Mesendoderm (in vitro differentiated cells): ENCODE measurements at regions not wholly inside any gene's neighbourhood (a gene's known extent, or its start where the extent isn't known, plus 50 kb on each side); places are given as distances from the start of the nearest gene placed in this dataset.
"Not testable (repeated sequence)": the region's sequence is repeated elsewhere in the genome, so short reads cannot be mapped to it uniquely, and the experiment has no call there.

Source experiments
- DNase-seq: peaks from one replicate; pipeline ENCODE4 v3.0.0; 2013
- H2AK5ac ChIP-seq: 2 replicates; pipeline ENCODE4 v1.6.1; 2013; ENCODE audit warnings: low read length, inconsistent platforms
- H2BK120ac ChIP-seq: 2 replicates; pipeline ENCODE4 v1.6.1; 2013; ENCODE audit warnings: low read depth, mild to moderate bottlenecking, low read length, moderate library complexity, mixed read lengths
- H2BK15ac ChIP-seq: replicated peaks from 2 replicates; pipeline ENCODE4 v1.6.1; 2013; ENCODE audit warnings: low read depth, mild to moderate bottlenecking, moderate library complexity
- H2BK5ac ChIP-seq: 2 replicates; pipeline ENCODE4 v1.6.1; 2013; ENCODE audit warnings: low read length, inconsistent platforms
- H3K18ac ChIP-seq: 2 replicates; pipeline ENCODE4 v1.6.1; 2013; ENCODE audit warnings: mild to moderate bottlenecking, low read length, mixed read lengths
- H3K23ac ChIP-seq: one replicate; pipeline ENCODE4 v1.6.1; 2013; ENCODE audit warnings: low read length
- H3K27ac ChIP-seq: 2 replicates; pipeline ENCODE4 v1.5.1; 2013; ENCODE audit warnings: low read depth, mild to moderate bottlenecking, inconsistent platforms, low read length, moderate library complexity
- H3K27me3 ChIP-seq: 2 replicates; pipeline ENCODE4 v1.6.1; 2013; ENCODE audit warnings: low read length, control low read depth, mild to moderate bottlenecking, inconsistent platforms; ENCODE audit not compliant: insufficient read depth, poor library complexity
- H3K36me3 ChIP-seq: 2 replicates; pipeline ENCODE4 v1.6.1; 2013; ENCODE audit warnings: low read length, inconsistent platforms; ENCODE audit not compliant: control insufficient read depth, insufficient read depth
- H3K4ac ChIP-seq: one replicate; pipeline ENCODE4 v1.6.1; 2013; ENCODE audit warnings: low read depth, mild to moderate bottlenecking, low read length, moderate library complexity
- H3K4me1 ChIP-seq: 2 replicates; pipeline ENCODE4 v1.6.1; 2013; ENCODE audit warnings: low read depth, low read length, inconsistent platforms; ENCODE audit not compliant: control insufficient read depth
- H3K4me2 ChIP-seq: 2 replicates; pipeline ENCODE4 v1.6.1; 2013; ENCODE audit warnings: low read length
- H3K4me3 ChIP-seq: 2 replicates; pipeline ENCODE4 v1.5.1; 2013; ENCODE audit warnings: mild to moderate bottlenecking, low read length
- H3K56ac ChIP-seq: one replicate; pipeline ENCODE4 v1.6.1; 2013; ENCODE audit warnings: low read length
- H3K79me1 ChIP-seq: 2 replicates; pipeline ENCODE4 v1.6.1; 2013; ENCODE audit warnings: low read length, inconsistent platforms
- H3K79me2 ChIP-seq: 2 replicates; pipeline ENCODE4 v1.6.1; 2013; ENCODE audit warnings: mild to moderate bottlenecking, low read length; ENCODE audit not compliant: control insufficient read depth, insufficient read depth
- H3K9ac ChIP-seq: 2 replicates; pipeline ENCODE4 v1.6.1; 2013; ENCODE audit warnings: low read length, inconsistent platforms
- H4K5ac ChIP-seq: one replicate; pipeline ENCODE4 v1.6.1; 2013; ENCODE audit warnings: low read length
- H4K8ac ChIP-seq: one replicate; pipeline ENCODE4 v1.6.1; 2013; ENCODE audit warnings: low read depth, mild to moderate bottlenecking, control low read depth, low read length, moderate library complexity
- WGBS: extraction: QIAGEN DNeasy Blood & Tissue Kit; methylation state at CpG from one replicate; pipeline ENCODE4 v1.1.7; 2013; ENCODE audit warnings: low lambda C conversion rate, missing lambda C conversion rate; ENCODE audit not compliant: insufficient coverage; ENCODE audit errors: extremely low coverage; 5-methylcytosine and 5-hydroxymethylcytosine counted together

DNA sequence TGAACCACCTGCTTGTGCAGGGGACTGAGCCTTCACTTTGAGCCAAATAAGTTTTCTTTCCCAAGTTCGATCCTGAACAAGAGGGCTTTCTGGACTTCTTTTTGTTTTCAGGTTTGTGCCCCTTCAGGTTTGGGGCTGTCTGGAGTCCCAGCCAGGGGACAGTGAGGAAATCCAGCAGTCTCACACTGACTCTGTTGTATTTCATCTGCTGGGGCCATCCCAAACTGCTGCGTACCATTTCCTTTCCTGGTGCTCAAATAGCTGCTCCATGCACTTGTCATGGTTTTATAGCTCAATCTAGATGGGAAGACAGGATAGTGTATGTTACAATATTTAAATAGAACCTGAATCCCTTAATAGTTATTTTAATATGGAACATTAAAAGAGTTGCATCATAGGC, 66.3 kb upstream of the IGLL5 start:
- Histone ChIP-seq H3K23ac (no peak overlapping the region), H3K36me3 (no peaks in the 10 kb centered on the region), H2BK5ac (no peak overlapping the region), H3K27ac (no peak overlapping the region), H2AK5ac (no peak overlapping the region), H4K8ac (no peak overlapping the region), H2BK15ac (no peak overlapping the region), H3K27me3 (no peaks in the 10 kb centered on the region), H4K5ac (no peak overlapping the region), H3K4me1 (no peaks in the 10 kb centered on the region), H3K4me3 (no peak overlapping the region), H3K9ac (no peak overlapping the region), H3K4ac (no peak overlapping the region), H3K56ac (no peak overlapping the region), H3K4me2 (no peak overlapping the region), H3K18ac (no peak overlapping the region), H3K79me2 (no peaks in the 10 kb centered on the region), H3K79me1 (no peaks in the 10 kb centered on the region), H2BK120ac (no peak overlapping the region)
- no peak for DNase-seq
- WGBS, result no CpG with 5 or more reads among the region's 2 CpGs

DNA sequence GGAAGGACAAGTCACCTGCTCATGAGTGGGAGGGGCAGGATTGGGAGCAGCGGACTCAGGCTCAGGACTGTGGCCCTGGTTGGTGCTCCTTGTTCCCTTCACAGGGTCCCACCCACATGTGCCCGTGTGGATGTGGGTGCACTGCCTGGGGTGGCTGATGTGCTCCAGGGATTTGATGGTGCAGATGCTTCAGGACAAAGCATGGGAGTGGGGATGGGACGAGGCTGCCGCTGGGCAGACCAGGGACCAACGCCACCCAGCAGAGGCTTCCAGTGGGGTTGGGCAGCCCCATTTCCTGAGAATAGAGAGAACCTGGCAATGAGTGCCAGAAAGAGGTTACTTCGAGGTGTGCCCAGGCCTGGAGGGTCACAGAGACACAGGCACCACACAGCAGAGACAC, 65.5 kb upstream of the IGLL5 start:
- no peaks in the 10 kb centered on the region for H3K27me3 ChIP-seq

DNA sequence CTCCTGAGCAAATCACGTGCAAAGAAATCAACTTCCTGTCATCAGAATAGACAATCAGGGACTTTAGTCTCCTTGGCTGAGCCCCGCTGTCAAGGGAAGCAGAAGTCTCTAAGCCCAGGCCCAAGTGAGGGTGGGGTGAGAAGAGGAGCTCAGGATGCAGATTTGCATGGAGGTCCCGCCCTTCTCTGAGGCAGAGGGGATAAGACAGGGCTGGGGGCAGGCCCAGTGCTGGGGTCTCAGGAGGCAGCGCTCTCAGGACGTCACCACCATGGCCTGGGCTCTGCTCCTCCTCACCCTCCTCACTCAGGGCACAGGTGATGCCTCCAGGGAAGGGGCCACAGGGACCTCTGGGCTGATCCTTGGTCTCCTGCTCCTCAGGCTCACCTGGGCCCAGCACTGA, 65.1 kb upstream of the IGLL5 start:
- H3K79me2 ChIP-seq, H3K4me1 ChIP-seq, H3K18ac ChIP-seq, H3K4me3 ChIP-seq, H3K4ac ChIP-seq, H2BK5ac ChIP-seq, H3K27ac ChIP-seq, DNase-seq, H3K4me2 ChIP-seq, H3K36me3 ChIP-seq, H3K27me3 ChIP-seq, H3K56ac ChIP-seq, H3K23ac ChIP-seq, H4K8ac ChIP-seq, H2BK15ac ChIP-seq, H3K79me1 ChIP-seq, H2AK5ac ChIP-seq, H4K5ac ChIP-seq, H3K9ac ChIP-seq, H2BK120ac ChIP-seq: not testable (repeated sequence)
- WGBS, result no CpG with 5 or more reads among the region's 5 CpGs

More for the DNA sequence above, 65.5 kb upstream of the IGLL5 start:
- Histone ChIP-seq H2AK5ac (no peak overlapping the region), H3K36me3 (no peaks in the 10 kb centered on the region), H3K4me2 (no peak overlapping the region), H3K27ac (no peak overlapping the region), H3K23ac (no peak overlapping the region), H3K56ac (no peak overlapping the region), H3K9ac (no peak overlapping the region), H4K5ac (no peak overlapping the region), H4K8ac (no peak overlapping the region), H2BK120ac (no peak overlapping the region), H3K79me2 (no peaks in the 10 kb centered on the region), H3K18ac (no peak overlapping the region), H3K4me3 (no peak overlapping the region), H3K79me1 (no peaks in the 10 kb centered on the region), H2BK5ac (no peak overlapping the region), H2BK15ac (no peak overlapping the region), H3K4me1 (no peaks in the 10 kb centered on the region), H3K4ac (no peak overlapping the region)
- no CpG with 5 or more reads among the region's 6 CpGs for WGBS
- DNase-seq, result no peak

DNA sequence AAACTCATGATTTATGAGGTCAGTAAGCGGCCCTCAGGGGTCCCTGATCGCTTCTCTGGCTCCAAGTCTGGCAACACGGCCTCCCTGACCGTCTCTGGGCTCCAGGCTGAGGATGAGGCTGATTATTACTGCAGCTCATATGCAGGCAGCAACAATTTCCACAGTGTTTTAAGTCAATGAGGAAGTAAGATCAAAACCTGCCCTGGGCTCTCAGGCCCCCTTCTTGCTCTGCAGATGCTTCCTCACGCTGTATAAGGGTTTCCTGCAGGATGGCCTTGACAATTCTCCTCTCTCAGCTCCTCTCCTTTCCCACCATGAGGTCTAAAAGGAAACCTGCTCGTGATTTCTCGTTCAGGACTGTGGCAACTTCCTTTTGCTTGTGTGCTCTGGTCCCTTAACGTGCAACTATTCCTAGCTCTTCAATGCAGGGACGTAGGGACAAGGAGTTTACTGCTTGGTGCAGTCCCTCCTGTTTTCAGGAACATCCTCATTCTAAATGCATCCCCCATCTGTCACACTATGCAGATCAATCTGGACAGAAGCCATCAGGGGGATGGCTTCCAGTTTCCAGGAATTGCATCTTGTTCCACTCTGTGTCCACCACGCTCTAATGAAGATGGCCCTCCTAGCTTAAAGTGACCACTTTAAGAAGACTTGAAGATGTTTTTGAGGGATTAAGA, 64.3 kb upstream of the IGLL5 start:
- Histone ChIP-seq H3K79me1 (no peaks in the 10 kb centered on the region), H3K4me1 (no peaks in the 10 kb centered on the region), H2BK120ac (no peak overlapping the region), H2AK5ac (no peak overlapping the region), H3K27me3 (no peaks in the 10 kb centered on the region), H3K4me2 (no peak overlapping the region), H2BK15ac (no peak overlapping the region), H3K4me3 (no peak overlapping the region), H3K36me3 (no peaks in the 10 kb centered on the region), H3K56ac (no peak overlapping the region), H4K5ac (no peak overlapping the region), H3K79me2 (no peaks in the 10 kb centered on the region), H3K9ac (no peak overlapping the region), H2BK5ac (no peak overlapping the region), H3K4ac (no peak overlapping the region), H3K27ac (no peak overlapping the region), H4K8ac (no peak overlapping the region), H3K23ac (no peak overlapping the region), H3K18ac (no peak overlapping the region)
- WGBS, result no CpG with 5 or more reads among the region's 10 CpGs
- DNase-seq, result no peak

DNA sequence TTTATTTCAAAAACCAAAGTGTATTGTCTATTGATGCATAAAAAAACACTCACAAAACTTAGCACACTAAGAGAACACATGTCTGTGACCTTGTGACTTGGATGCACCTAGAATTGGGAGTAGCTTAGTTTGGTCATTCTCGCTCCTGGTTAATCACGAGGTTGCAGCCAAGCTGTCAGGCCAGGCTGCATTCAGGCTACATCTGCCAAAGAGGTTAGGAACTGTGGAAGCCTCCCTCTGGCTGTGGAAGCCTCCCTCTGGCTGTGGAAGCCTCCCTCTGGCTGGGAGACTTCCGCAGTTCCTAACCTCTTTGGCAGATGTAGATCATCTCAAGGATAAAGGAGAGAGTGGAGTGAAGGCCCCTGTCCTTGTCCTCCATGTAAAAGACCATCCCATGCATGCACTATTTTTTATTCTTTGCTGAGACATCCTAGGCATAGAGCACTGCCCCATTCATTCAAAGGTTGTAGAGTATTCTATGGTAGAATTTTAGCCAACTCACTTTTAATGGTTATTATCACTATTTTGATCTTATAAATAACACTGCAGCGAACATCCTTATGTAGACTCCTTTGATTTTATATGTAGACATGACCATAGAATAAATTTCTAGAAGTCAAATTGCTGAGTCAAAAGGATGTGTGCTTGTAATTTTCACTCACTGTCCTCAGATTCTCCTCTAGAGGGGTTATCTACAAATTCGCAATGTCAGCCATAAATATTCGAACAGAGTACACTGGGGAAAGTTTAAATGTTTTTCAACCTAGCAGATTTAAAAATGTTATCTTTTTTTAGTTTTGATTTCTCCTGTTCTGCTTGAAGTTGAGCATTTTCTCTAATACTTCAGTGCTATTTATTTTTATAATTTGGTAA, 63.0 kb upstream of the IGLL5 start:
- Histone ChIP-seq H3K27ac (no peak overlapping the region), H3K18ac (no peak overlapping the region), H2BK15ac (no peak overlapping the region), H3K4me1 (no peaks in the 10 kb centered on the region), H3K4ac (no peak overlapping the region), H3K27me3 (no peaks in the 10 kb centered on the region), H3K4me3 (no peak overlapping the region), H3K4me2 (no peak overlapping the region), H3K79me2 (no peaks in the 10 kb centered on the region), H2BK120ac (no peak overlapping the region), H3K23ac (no peak overlapping the region), H4K8ac (no peak overlapping the region), H3K36me3 (no peaks in the 10 kb centered on the region), H3K56ac (no peak overlapping the region), H3K9ac (no peak overlapping the region), H2BK5ac (no peak overlapping the region), H3K79me1 (no peaks in the 10 kb centered on the region), H2AK5ac (no peak overlapping the region), H4K5ac (no peak overlapping the region)
- DNase-seq, result no peak
- WGBS, result no CpG with 5 or more reads among the region's 6 CpGs
